ENCODE measurements at regions not wholly inside any gene's neighbourhood (a gene's known extent, or its start where the extent isn't known, plus 50 kb on each side); places are given as distances from the start of the nearest gene placed in this dataset.
A peak's percentile ranks its signal among the peaks of the same experiment; 100 is the strongest.
"Not testable (repeated sequence)": the region's sequence is repeated elsewhere in the genome, so short reads cannot be mapped to it uniquely, and the experiment has no call there.

DNA sequence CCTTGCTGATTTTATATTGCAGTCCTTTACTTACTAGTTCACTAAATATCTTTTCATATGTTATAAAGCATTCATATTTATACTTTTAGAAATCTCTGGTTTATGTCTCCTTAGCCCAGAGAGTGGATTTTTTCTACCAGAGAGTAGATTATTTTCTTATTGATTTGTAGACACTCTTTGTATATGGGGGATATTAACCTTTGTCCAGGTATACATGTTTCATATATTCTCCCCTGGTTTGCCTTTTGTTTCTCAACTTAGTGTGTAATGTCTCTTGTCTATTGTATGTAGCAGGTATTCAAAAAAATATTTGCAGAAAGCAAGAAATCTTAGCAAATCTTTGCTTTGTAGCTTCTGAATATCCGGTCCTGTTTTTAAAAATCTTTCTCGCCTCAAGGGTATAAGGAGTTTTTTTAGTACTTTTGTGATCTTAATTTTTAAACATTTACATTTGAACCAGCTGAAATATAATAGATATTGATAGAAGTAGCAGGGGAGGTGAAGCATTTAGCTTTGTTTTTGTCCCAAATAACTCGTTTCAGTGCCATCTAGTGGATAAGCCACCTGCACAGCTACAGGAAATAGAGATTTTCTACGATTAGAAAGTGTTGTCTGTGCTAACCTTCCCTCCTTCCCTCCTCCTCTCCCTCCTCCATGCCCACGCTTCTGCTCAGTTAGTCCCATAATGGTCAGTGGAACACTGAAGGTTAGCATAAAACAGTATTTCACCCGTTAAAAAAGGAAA lies 97.0 kb downstream of the PHETA1 start:
- DNase-seq, result no peak

DNA sequence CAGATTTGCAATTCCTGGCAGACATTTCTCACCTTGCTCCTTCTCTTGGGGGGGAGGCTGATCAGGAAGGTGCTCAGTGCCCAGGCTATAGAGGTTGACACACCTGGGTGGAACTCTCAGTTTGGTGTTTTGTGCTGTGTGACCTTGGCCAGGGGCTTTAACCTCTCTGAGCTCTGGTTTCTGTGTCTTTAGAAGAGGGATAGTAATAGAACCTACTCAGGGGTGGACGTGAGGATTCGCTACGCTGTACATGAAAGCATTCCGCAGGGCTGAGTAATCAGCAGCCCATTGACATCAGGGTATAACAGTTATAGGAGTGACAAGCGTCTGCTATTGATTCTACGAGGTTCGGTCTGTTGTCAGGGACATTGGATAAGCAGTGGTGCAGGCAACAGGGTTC lies 98.1 kb downstream of the PHETA1 start:
- DNase-seq, result no peak

DNA sequence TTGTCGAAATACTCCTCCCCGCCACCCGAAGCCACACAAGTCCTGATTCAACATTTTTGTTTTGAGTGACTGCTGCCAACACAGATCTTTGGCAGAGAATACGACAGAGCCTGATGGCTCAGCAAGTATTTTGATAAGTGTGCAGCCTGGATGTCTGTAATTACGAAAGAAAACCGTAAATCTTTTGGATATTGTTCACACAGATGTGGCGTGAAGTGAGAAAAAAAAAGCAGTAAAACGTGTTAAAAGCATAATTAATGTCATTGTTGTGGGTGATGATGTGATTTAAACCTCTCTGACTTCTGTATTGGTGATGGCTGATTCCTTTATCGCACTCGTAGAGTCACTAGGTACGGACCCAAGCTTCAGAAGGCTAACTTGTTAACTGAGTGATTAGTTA lies 98.7 kb downstream of the PHETA1 start:
- no peak for DNase-seq

DNA sequence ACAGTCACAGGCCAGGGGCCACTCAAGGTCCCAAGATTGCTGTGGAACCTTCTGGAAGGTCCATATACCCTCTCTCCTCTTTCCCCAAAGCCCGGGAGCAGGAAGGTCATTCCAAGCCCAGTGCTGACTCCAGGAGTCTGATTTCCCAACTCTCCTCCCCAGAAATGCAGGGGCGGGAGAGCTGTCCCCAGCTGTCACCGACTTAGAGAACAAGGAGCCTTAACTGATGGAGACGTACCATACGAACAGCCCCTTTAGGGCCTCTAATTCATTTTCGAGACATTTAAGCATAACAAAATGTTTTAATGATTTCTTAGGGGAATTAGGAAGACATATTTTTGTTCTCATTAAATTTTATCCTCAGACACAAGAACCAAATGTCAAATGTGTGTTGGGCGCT lies 99.2 kb downstream of the PHETA1 start:
- DNase-seq, result no peak

DNA sequence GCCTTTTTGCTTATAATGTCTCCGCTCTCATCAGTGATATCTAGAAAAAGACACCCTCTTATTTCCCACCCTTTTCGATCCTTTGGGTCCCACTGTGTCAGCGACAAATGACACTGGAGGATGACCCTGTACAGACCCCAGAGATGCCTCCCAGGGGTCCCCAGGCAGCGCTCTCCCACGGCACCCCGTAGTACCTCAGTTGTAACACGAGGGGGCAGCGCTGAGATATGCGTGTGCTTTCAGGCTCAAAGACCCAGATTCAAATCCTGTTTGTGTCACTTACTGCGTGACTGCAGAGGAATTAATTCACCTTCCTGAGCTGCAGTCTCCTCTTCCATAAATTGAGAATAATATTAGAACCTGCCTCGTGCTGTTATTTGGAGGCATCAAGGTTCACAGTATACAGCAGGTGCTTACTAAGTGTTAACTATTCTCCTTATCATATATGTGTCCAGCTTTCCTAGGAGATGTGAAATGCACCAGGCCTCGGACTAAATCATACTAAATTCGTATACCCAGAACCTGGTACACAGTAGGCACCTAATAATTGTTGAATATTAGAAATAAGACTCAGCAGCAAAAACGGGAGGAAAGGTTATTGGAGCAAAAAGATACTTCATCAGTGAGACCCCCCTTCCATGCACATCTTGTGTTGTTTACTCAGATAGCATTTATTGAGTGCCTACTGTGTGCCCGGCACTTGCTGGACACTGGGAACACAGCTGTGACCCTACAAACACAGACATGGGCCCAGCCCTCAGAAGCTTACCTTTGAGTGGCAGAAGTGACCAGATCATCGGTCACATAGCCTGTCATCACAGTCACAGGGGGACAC lies 99.9 kb downstream of the PHETA1 start:
- peak in 1 of 4 experiments; percentile 9 for DNase-seq

DNA sequence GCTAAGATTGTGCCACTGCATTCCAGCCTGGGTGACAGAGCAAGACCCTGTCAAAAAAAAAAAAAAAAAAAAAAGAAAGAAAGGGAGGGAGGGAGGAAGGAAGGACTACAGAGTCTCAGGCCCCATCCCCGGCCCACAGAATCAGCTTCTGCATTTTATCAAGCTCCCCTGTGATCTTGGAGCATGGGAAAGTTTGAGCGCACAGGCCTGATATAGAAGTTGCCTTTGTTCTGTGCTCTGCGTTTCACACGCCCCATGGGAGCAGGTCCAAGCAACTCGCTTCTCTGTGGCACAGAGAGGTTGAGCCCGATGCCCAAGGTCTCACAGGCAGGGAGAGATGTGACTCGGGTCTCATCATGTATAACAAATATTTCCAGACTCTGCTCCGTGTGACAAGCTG lies 101.8 kb downstream of the PHETA1 start:
- DNase-seq, result no peak

DNA sequence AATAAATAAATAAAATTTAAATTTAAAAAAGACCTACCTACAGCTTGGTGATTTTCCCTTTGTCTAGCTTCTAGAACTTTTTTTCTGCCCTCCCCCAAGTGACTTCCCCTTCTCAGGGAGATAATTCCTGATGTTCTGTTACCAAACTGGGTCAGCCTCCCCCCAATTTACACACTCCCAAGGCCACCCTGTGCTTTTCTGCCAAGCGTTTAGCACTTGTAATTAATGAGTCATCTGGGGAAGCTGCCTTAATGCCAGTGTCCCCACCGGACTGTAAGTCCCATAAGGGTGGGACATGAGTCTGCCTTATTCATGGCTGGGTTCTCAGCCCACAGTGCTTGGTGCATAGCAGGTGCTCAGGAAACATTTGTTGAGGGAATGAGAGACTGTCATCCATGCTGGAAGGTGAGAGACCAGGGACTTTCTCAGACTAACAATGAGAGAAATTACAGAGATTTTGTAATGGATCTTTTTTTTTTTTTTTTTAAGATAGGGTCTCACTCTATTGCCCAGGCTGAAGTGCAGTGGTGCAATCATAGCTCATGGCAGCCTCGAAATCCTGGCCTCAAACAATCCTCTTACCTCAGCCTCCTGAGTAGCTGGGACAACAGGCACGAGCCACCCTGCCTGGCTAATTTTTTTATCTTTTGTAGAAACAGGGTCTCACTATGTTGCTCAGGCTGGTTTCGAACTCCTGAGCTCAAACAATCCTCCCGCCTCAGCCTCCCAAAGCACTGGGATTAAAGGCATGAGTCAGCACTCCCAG lies 106.8 kb downstream of the PHETA1 start:
- no peak for DNase-seq

DNA sequence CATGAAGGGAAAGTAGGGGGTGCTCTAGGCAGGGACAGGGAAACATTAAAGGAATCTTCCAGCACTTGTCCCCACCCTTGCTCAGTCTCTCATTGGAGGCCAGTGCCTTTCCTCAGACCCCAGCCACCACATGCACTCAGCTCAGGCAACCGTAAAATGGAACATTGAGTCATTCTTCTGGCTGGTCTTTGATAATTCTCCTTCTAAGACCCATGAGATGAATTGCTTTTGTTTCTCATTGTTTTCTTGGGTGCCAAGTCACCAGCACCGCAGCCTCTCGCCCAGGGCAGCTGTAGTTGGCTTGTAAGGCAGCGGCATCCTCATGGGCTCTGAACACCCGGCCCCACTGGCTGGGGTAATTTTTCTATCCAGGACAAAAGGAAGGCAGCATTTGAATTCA lies 108.2 kb downstream of the PHETA1 start:
- DNase-seq, result no peak

DNA sequence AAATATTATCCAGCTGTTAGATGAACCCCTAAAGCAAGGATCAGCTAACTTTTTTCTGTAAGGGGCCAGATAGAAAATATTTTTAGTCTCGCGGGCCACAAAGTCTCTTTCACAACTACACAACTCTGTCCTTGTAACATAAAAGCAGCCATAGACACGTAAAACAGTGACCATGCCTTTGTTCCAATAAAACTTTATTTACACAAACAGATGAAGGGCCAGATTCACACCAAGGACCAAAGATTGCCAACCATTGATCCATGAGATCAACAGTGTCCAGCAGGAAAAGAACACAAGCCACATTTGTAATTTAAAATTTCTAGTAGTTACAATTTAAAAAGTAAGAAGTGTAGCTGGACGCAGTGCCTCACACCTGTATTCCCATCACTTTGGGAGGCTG lies 109.7 kb downstream of the PHETA1 start:
- no peak for DNase-seq

DNA sequence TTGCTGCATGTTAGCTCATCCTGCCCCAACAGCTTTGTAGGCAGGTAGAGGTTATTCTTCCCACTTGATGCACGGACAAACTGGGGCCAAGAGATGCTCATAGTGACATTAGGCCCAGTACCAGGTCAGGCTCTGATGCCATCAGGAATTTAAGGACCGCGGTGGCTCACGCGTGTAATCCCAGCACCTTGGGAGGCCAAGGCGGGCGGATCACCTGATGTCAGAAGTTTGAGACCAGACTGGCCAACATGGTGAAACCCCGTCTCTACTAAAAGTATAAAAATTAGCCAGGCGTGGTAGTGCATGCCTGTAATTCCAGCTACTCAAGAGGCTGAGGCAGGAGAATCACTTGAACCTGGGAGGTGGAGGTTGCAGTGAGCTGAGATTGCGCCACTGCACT lies 110.8 kb downstream of the PHETA1 start:
- DNase-seq, result not testable (repeated sequence)

DNA sequence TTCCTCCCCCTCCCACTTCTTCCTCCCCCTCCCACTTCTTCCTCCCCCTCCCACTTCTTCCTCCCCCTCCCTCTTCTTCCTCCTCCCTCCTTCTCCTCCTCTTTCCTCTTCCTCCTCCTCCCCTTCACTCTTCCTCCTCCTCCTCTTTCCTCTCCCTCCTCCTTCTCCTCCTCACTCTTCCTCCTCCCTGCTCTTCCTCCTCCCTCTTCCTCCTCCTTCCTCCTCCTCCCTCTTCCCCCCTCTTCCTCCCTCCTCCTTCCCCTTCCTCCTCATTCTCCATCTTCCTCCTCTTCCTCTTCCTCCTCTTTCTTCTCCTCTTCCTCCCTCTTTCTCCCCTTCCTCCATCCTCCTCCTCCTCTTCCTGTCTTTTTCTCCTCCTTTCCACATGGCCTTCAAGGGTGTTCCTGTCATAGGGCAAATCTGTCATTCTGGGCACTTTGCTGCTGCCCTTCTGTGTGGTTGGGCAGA lies 111.4 kb downstream of the PHETA1 start:
- no peak for DNase-seq

DNA sequence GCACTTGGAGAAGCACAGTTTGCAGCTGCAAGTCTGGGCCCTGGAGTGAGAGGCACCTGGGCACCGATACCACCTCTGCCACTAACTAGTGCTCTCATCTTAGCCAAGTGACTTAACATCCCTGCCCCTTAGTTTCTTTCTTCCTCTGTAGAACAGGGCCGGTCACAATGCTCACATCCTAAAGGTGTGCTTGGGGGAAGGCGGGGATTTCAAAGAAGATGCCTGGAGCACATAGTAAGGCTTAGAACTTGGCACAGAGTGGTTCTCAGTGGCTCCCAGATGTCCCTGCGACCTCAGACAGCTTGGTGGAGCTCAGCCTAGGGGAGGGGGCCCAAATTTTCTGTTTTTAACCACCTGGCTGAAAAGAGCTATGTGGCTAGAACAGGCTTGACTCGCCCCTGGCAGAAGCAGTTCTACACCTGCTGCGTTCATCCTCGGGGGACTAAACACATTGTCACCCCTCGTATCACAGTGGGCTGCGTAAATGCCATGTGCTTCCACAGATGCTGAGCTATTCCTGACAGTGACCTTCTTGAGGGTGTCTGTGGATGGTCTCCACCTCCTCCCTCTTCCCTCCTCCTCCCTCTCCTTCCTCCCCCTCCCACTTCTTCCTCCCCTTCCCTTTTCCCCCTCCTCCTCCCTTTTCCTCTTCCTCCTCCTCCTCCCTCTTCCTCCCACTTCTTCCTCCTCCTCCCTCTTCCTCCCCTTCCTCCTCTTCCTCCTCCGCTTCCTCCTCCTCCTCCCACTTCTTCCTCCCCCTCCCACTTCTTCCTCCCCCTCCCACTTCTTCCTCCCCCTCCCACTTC lies 112.1 kb downstream of the PHETA1 start:
- DNase-seq, result no peak

DNA sequence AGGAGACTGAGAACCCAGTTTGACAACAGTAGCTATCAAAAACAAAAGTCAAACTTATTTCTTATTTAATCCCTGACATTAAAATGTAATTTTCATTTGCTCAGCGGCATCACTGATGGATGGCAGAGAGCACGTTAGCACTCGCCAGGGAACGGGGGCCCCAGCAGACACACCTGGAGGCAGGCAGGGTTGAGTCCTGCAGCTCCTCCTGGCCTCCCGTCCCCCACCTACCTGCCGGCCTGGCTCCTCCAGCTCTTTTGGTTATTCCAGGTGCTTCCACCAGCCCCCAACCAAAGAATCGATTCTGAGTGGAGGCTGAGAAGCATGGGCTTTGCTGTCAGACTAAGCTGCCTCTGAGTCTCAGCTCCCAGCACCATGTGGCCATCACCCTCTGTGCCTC lies 113.6 kb downstream of the PHETA1 start:
- DNase-seq, result no peak

DNA sequence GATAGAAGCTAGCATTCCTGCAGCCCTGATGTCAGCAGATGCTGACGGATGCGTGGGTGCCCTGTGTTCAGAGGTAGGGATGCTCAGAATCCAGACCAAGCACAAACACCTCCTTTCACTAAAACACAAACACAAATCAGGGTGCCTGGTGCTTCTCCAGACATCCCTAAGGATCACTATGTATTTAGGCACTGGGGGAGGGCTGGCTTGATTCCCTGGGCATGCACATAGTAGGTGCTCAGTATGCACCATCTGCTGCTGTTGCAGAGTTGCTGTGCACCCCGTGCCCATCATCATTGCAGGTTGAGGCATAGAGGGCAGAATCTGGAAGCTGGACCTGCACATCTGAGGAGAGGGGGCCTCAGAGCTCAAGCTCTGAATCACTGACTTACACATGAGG lies 114.8 kb downstream of the PHETA1 start:
- DNase-seq, result no peak

DNA sequence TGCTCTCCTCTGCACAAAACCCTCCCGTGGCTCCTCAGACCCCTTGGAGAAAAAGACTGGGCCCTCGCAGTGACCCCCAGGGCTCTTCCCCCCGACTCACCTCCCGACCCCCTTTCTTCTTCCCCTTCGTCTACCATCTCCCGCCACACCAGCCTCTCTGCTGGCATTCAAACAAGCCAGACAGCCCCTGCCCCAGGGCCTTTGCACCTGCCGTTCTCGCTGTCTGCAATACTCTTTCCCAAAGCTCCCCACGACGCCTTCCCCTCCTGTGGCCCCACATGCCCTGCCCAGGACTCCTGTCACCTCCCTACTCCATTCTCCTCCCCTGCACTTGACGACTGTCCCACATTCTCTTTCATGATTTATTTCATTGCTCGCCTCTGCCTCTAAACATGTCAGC lies 115.7 kb downstream of the PHETA1 start:
- no peak for DNase-seq

DNA sequence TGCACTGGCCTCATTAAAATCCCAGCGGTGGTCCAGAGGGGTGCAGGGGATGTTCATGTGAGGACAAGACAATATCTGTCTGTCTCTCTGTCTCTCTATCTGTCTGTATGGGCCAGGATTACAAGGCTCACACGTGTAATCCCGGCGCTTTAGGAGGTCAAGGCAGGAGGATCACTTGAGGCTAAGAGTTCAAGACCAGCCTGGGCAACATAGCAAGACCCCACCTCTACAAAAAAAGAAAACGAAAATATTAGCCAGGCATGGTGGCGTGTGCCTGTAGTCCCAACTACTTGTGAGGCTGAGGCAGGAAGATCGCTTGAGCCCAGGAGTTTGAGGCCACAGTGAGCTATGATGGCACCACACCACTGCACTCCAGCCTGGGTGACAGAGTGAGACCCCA lies 117.1 kb downstream of the PHETA1 start:
- DNase-seq, result no peak

DNA sequence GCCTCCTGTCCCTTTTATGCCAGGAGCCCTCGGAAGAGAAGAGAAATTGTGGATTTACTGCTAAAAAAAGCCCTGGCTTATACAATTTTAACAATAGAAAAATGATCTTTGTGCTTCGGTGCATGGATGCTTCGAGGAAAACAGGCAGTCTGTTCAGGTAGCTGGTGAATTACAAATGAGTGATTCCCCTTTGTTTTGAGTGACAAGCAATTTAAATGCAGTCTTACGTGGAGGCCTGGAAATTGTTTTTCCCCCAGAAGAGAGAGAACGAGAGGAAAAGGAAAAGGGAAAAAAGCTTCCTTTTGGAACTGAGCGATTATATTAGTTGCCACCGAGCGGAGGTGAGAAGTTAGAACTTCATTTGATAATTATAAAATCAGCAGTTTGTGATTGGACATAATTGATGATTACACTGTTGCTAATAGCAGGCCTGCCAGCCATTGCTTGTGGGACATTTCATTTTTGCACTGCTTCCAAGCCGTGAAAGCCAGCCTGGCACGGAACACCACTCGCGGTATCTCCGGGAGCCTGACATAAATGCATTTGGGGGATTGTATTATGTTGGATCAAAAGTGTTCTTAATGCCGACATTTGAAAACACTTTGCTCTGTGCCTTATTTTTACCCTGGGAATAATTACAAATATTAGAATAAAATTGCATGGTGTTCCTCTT lies 117.7 kb downstream of the PHETA1 start:
- no peak for DNase-seq

DNA sequence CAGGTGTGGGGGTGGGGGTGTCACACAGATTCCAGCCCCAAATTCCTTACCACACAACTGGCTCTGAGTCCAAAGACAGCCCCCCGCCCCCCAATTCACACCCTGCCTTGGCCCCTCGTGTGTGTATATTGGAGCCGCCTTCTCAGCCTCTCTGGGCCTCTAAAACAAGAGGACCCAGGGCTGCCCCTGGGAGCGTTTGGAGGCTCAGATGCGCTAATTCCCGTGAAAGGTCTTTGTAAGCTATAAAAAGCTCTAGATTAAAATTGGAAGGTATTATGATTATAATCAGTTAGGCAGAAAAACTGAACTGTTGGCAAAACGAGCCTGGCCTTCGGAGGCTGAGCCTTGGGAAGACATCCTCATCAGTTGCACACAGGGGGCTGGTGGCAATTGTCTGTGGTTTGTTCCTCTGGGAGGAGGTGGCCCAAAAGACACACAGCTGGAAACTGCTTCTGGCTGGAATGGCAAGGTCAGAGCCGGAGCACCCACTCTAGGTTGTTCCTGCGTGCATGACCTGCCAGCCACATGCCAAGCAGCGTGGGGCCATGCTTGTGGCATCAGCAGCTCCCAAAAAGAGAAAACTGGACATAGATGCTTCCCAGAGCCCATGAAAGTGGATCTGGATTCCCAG lies 118.5 kb downstream of the PHETA1 start:
- DNase-seq, result no peak

DNA sequence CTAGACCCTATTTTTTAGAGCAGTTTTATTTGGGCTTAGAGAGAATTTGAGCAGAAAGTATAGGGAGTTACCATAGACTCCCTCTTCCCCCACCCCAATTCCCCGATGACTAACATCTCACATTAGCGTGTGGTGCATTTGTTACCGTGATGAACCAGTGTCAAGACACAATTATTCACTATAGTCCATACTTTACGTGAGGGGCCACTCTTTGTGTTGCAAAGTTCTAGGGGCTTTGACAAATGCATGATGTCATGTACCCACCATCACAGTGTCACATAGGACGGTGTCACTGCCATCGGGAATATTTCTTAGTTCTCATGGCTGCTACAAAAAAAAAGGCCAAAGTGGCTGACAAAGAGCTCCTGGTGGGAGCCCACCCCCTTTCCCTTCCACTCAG lies 119.1 kb downstream of the PHETA1 start:
- no peak for DNase-seq

DNA sequence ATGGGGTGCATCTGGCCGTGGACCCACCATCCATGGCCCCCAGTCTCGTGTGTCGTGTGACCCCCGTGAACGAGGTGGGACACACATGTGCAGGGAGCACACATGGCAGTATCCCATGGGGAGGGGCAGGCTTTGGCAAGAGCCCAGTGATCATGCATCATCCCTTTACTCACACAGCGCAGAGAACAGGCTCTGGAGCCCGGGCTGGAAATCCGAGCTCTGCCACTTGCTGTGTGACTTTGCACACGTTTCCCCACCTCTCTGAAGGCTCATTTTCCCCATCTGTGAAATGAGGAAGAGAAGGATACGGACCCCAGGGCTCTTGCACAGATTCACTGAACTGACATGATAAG lies 119.9 kb downstream of the PHETA1 start:
- no peak for DNase-seq

DNA sequence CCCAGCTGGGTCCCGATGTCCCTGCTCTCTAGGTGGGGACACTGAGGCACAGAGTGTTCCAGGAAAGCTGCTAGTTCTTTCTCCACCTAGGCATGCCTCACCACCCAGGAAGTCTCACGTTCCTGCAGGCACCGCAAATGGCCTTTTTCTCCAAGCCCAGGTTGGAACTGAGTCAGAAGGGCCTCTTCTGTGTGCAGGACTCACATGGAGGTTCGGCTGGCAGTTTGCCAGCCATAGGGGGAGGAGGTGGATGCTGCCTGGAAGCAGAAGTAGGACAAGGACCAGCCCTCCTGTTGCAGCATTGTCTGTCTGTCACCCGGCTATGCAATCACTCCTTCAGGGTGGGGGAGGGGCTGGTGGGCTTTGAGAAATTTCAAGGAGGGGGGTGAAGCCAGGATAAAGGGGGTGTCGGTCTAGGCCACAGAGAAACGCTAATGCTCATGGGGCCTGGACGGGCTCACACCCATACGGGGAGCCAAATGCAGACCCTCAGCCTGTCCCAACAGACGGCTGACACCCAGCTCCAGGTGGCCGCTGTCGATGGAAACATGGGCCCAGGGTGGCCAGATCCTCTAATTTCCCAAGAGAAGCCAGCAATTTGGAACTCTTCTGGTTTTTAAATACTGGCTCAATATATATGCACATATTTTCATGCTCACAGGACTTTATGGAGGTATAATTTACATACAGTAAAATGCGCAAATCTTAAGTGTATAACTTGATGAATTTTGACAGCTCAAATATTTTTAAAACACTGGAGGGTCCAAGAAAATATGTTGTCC lies 120.5 kb downstream of the PHETA1 start:
- no peak for DNase-seq

Measured in activated naive CD4-positive, alpha-beta T cell (primary cell).